HepG2 (cell line): ENCODE measurements at regions not wholly inside any gene's neighbourhood (a gene's known extent, or its start where the extent isn't known, plus 50 kb on each side); places are given as distances from the start of the nearest gene placed in this dataset.

ENCODE experiments used
- ATAC-seq: fragments of 200-7000 bp; cut with Tn5 transposase; 3 replicates; pipeline ENCODE4 v1.9.1; 2020; ENCODE audit warnings: mild to moderate bottlenecking, moderate library complexity
- BruUV-seq: library from RNA; stranded (reverse); fragments of 400-500 nt; replicated peaks from 2 replicates; lab custom pipeline; 2021; lab: Mats Ljungman, UMichigan
- CTCF ChIA-PET: fragments of 300-600 bp; formaldehyde crosslinking; extraction: SDS; loops from one replicate; lab custom pipeline; 2021; ENCODE audit warnings: low total read pairs, inconsistent platforms, low intra/inter-chr PET ratio; lab: Yijun Ruan, JAX
- POLR2A ChIA-PET: fragments of 350-600 bp; sonication (Branson Sonifier 250); formaldehyde crosslinking; loops from one replicate; lab custom pipeline; 2020; ENCODE audit warnings: antibody characterized with exemption, inconsistent platforms; lab: Yijun Ruan, JAX
- DNase-seq: peaks from one replicate; pipeline ENCODE4 v3.0.0-alpha.2; 2015; ENCODE audit warnings: low spot score
- FAIRE-seq: peaks from 3 replicates; lab custom pipeline; 2011; peaks lifted over from hg19 to GRCh38; lab: Jason Lieb, UNC
- H2AFZ ChIP-seq: one replicate; pipeline ENCODE4 v1.6.1; 2011; ENCODE audit warnings: low read length, inconsistent platforms
- H3K27ac ChIP-seq: fragments of 300-600 bp; 3 replicates; pipeline ENCODE4 v1.8.0; 2011; ENCODE audit warnings: mixed run types, mild to moderate bottlenecking, mixed read lengths, low read length, inconsistent platforms; ENCODE audit not compliant: insufficient read depth; ENCODE audit errors: extremely low read length
- H3K27me3 ChIP-seq, 2 experiments: fragments of 200-600 bp in 1 of 2; 2 replicates in 1 of 2; 3 replicates in 1 of 2; pipeline versions ENCODE4 v1.6.0 to v1.8.0; 2011; ENCODE audit warnings: low read length in 2 of 2, mild to moderate bottlenecking in 2 of 2, moderate library complexity in 2 of 2, inconsistent platforms in 1 of 2; ENCODE audit not compliant: insufficient read depth in 2 of 2, control insufficient read depth in 1 of 2
- H3K36me3 ChIP-seq, 2 experiments: fragments of 200-600 bp in 1 of 2; replicated peaks in 1 of 2; 2 replicates in 1 of 2; 3 replicates in 1 of 2; pipeline versions ENCODE4 v1.5.1 to v1.8.0; 2011; ENCODE audit warnings: low read length in 2 of 2, inconsistent platforms in 1 of 2; ENCODE audit not compliant: insufficient read depth in 2 of 2, control insufficient read depth in 1 of 2
- H3K4me1 ChIP-seq: 2 replicates; pipeline ENCODE4 v1.5.1; 2012; ENCODE audit warnings: low read length, inconsistent platforms; ENCODE audit not compliant: insufficient read depth
- H3K4me2 ChIP-seq: 2 replicates; pipeline ENCODE4 v1.6.0; 2011; ENCODE audit warnings: low read depth, low read length, inconsistent platforms
- H3K4me3 ChIP-seq, 3 experiments: fragments of 200-600 bp in 1 of 3; sonication (generic), shearing (Covaris generic) in 1 of 3; replicated peaks in 1 of 3; 2 replicates each; pipeline ENCODE4 v1.5.1; 2011 to 2016; ENCODE audit warnings: low read length in 3 of 3, inconsistent platforms in 2 of 3, low read depth in 2 of 3, mild to moderate bottlenecking in 2 of 3, control low read depth in 1 of 3, mixed read lengths in 1 of 3; ENCODE audit not compliant: insufficient read depth in 1 of 3
- H3K79me2 ChIP-seq: one replicate; pipeline ENCODE4 v1.6.1; 2011; ENCODE audit warnings: low read length, inconsistent platforms; ENCODE audit not compliant: insufficient read depth
- H3K9ac ChIP-seq: 2 replicates; pipeline ENCODE4 v1.6.0; 2011; ENCODE audit warnings: mild to moderate bottlenecking, low read depth, low read length, inconsistent platforms; ENCODE audit not compliant: insufficient read depth
- H3K9me3 ChIP-seq: 2 replicates; pipeline ENCODE4 v1.5.1; 2012; ENCODE audit warnings: mild to moderate bottlenecking, low read length
- H4K20me1 ChIP-seq: 2 replicates; pipeline ENCODE4 v1.6.0; 2011; ENCODE audit warnings: inconsistent platforms, mild to moderate bottlenecking, low read length, moderate library complexity; ENCODE audit not compliant: insufficient read depth
- FOXO4 ChIP-seq: sonication (generic); formaldehyde crosslinking; conservative IDR thresholded peaks from 2 replicates; pipeline ENCODE4 v1.8.1; 2023; ENCODE audit warnings: missing genetic modification reagents
- GATA4 ChIP-seq: sonication (generic); IDR thresholded peaks from 2 replicates; pipeline ENCODE4 v1.6.1; 2016; ENCODE audit warnings: antibody characterized with exemption, low read depth, borderline replicate concordance
- SALL2 ChIP-seq: sonication (generic); formaldehyde crosslinking; IDR thresholded peaks from 2 replicates; pipeline ENCODE4 v1.8.1; 2023; ENCODE audit warnings: mild to moderate bottlenecking, missing genetic modification reagents, inconsistent platforms
- SNRNP70 ChIP-seq: fragments of 200-400 bp; formaldehyde crosslinking; IDR thresholded peaks from 2 replicates; pipeline ENCODE4 v1.6.1; 2017; ENCODE audit warnings: mild to moderate bottlenecking, low read depth, low read length, moderate library complexity
- ZBTB10 ChIP-seq: sonication (generic); formaldehyde crosslinking; IDR thresholded peaks from 2 replicates; pipeline ENCODE4 v1.4.0; 2020; ENCODE audit warnings: missing genetic modification reagents, borderline replicate concordance
- ZNF18 ChIP-seq: sonication (generic); formaldehyde crosslinking; IDR thresholded peaks from 2 replicates; pipeline ENCODE4 v1.8.0; 2022; ENCODE audit warnings: mild to moderate bottlenecking, missing genetic modification reagents; ENCODE audit not compliant: insufficient replicate concordance
- ZNF567 ChIP-seq: sonication (generic); formaldehyde crosslinking; IDR thresholded peaks from 2 replicates; pipeline ENCODE4 v1.8.1; 2023; ENCODE audit warnings: mild to moderate bottlenecking, missing genetic modification reagents, borderline replicate concordance
- ZNF609 ChIP-seq: sonication (generic); formaldehyde crosslinking; IDR thresholded peaks from 2 replicates; pipeline ENCODE4 v1.4.0; 2020; ENCODE audit warnings: mild to moderate bottlenecking, missing genetic modification reagents, borderline replicate concordance
- ZNF788 ChIP-seq: sonication (generic); formaldehyde crosslinking; IDR thresholded peaks from 2 replicates; pipeline ENCODE4 v1.5.0; 2020; ENCODE audit warnings: mild to moderate bottlenecking, missing genetic modification reagents, borderline replicate concordance
- WGBS: methylation state at CpG from one replicate; pipeline ENCODE4 v1.1.6; 2017; ENCODE audit warnings: low lambda C conversion rate; 5-methylcytosine and 5-hydroxymethylcytosine counted together
- in situ Hi-C: cut with HindIII; loops from 2 replicates; pipeline ENCODE4 v1.10.0; 2017; ENCODE audit warnings: low pct_unique_long_range_greater_than_20kb; ENCODE audit not compliant: extremely low pct_ligation_motif_present
- intact Hi-C: fragments of 100-400 bp; cut with micrococcal nuclease; formaldehyde crosslinking; loops from one replicate; pipeline ENCODE4 v1.10.0; 2022; ENCODE audit not compliant: unreplicated experiment

- Histone ChIP-seq H3K9me3 (no peaks in the 10 kb centered on the region), H4K20me1 (no peaks in the 10 kb centered on the region), H2AFZ (no peak overlapping the region), H3K36me3 (no peaks in the 10 kb centered on the region), H3K27me3 (peaks cover 1 to 16% of the 10 kb centered on the region in 2 experiments; a peak in 3 of 5 replicates), H3K79me2 (no peaks in the 10 kb centered on the region), H3K4me2 (no peak overlapping the region), H3K4me1 (no peaks in the 10 kb centered on the region), H3K4me3 (no peak overlapping the region), H3K9ac (no peak overlapping the region), H3K27ac (no peak overlapping the region)
- DNase-seq (no peak), FAIRE-seq (no peak), ATAC-seq (no peak)
- POLR2A ChIA-PET, result no interaction called here
- in situ Hi-C loops, result no loop called here
- intact Hi-C loops, result no loop called here
- 36% methylated on average over 3 of the region's 3 CpGs for WGBS
- CTCF ChIA-PET, result no interaction called here
- no TSS peak for BruUV-seq
- no peak for TF ChIP-seq SNRNP70
- no peak for TF ChIP-seq GATA4
- no peak for TF ChIP-seq ZBTB10 (CRISPR knock-in tag)
- TF ChIP-seq ZNF18 (CRISPR knock-in tag), result no peak
- TF ChIP-seq SALL2 (CRISPR knock-in tag), result no peak
- TF ChIP-seq FOXO4 (CRISPR knock-in tag), result no peak
- no peak for TF ChIP-seq ZNF788 (CRISPR knock-in tag)
- no peak for TF ChIP-seq ZNF567 (CRISPR knock-in tag)
- no peak for TF ChIP-seq ZNF609
Measured at GRCh38 chr18:76213991-76214390, 281.1 kb downstream of the ZNF516 start.
